Smooth muscle cell (in vitro differentiated cells): ENCODE measurements at regions not wholly inside any gene's neighbourhood (a gene's known extent, or its start where the extent isn't known, plus 50 kb on each side); places are given as distances from the start of the nearest gene placed in this dataset.

ENCODE experiments used
- DNase-seq: peaks from one replicate; lab custom pipeline; 2025; ENCODE audit not compliant: unreplicated experiment; lab: John Stamatoyannopoulos, UW
- H2AFZ ChIP-seq: fragments of 200-600 bp; sonication (generic); 2 replicates; pipeline ENCODE4 v1.6.0; 2016; ENCODE audit warnings: antibody characterized with exemption, low read depth, mild to moderate bottlenecking
- H3F3A ChIP-seq: fragments of 200-600 bp; sonication (generic); 2 replicates; pipeline ENCODE4 v1.6.0; 2017; ENCODE audit warnings: antibody characterized with exemption, low read depth
- H3K27ac ChIP-seq: fragments of 200-600 bp; sonication (generic); 2 replicates; pipeline ENCODE4 v1.5.1; 2016; ENCODE audit warnings: low read depth, mild to moderate bottlenecking
- H3K27me3 ChIP-seq: fragments of 200-600 bp; sonication (generic); 2 replicates; pipeline ENCODE4 v1.6.1; 2016; ENCODE audit warnings: low read depth, mild to moderate bottlenecking
- H3K36me3 ChIP-seq: fragments of 200-600 bp; sonication (generic); 2 replicates; pipeline ENCODE4 v1.5.1; 2016; ENCODE audit warnings: low read depth
- H3K4me1 ChIP-seq: fragments of 200-600 bp; sonication (generic); 2 replicates; pipeline ENCODE4 v1.5.1; 2016; ENCODE audit warnings: low read depth
- H3K4me2 ChIP-seq: fragments of 200-600 bp; sonication (generic); 2 replicates; pipeline ENCODE4 v1.6.0; 2016; ENCODE audit warnings: mild to moderate bottlenecking
- H3K4me3 ChIP-seq: fragments of 200-600 bp; sonication (generic); 2 replicates; pipeline ENCODE4 v1.5.1; 2016; ENCODE audit warnings: mild to moderate bottlenecking
- H3K79me2 ChIP-seq: fragments of 200-600 bp; sonication (generic); 2 replicates; pipeline ENCODE4 v1.6.0; 2016; ENCODE audit warnings: low read depth, mild to moderate bottlenecking
- H3K9ac ChIP-seq: fragments of 200-600 bp; sonication (generic); 2 replicates; pipeline ENCODE4 v1.6.0; 2016; ENCODE audit warnings: low read depth
- H3K9me3 ChIP-seq: fragments of 200-600 bp; sonication (generic); replicated peaks from 2 replicates; pipeline ENCODE4 v1.5.1; 2016; ENCODE audit warnings: low read depth
- H4K20me1 ChIP-seq: fragments of 200-600 bp; sonication (generic); 2 replicates; pipeline ENCODE4 v1.6.0; 2016; ENCODE audit warnings: low read depth
- WGBS: methylation state at CpG from one replicate; pipeline ENCODE4 v1.1.7; 2016; ENCODE audit warnings: low lambda C conversion rate; 5-methylcytosine and 5-hydroxymethylcytosine counted together
- TF ChIP-seq, protein P1 (sequence below): fragments of 200-600 bp; sonication (generic); IDR thresholded peaks from 2 replicates; pipeline ENCODE4 v1.5.1; 2017; ENCODE audit warnings: borderline replicate concordance, mild to moderate bottlenecking, antibody characterized with exemption; ENCODE audit not compliant: insufficient read depth, poor library complexity, severe bottlenecking

DNA sequence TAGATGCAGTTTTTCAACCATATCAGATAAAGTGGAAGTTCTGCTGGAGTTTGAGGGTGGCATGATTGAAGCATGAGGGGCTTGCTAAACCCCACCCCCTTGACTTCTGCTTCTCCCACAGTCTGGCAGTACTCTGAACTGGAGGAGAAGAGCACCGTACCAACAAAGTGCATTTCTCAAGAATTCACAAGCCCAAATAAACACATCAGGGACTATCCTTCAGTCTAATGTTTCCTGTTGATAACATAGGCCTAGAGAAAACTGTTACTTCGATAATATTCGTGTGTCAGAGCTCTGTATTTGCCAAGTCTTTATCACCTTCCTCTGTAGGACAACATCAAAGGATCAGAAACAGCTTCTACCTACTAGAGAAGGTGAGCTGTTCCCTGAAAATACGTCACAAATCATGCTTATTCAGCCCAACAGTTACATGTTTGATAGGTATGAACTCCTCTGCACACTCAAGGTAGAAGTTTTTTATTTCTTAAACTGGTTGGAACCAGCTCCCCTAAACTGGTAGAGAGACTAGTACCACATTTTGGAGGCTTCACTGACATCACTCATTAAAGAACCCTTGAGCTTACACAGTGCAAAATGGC lies 117.8 kb upstream of the PRNP start:
- 85% methylated on average over 4 of the region's 4 CpGs for WGBS
- H3K4me2 ChIP-seq = no peak overlapping the region
- no peak overlapping the region for H2AFZ ChIP-seq
- H3K9me3 ChIP-seq = no peaks in the 10 kb centered on the region
- TF ChIP-seq, protein P1, sequence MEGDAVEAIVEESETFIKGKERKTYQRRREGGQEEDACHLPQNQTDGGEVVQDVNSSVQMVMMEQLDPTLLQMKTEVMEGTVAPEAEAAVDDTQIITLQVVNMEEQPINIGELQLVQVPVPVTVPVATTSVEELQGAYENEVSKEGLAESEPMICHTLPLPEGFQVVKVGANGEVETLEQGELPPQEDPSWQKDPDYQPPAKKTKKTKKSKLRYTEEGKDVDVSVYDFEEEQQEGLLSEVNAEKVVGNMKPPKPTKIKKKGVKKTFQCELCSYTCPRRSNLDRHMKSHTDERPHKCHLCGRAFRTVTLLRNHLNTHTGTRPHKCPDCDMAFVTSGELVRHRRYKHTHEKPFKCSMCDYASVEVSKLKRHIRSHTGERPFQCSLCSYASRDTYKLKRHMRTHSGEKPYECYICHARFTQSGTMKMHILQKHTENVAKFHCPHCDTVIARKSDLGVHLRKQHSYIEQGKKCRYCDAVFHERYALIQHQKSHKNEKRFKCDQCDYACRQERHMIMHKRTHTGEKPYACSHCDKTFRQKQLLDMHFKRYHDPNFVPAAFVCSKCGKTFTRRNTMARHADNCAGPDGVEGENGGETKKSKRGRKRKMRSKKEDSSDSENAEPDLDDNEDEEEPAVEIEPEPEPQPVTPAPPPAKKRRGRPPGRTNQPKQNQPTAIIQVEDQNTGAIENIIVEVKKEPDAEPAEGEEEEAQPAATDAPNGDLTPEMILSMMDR = no peak
- no peaks in the 10 kb centered on the region for H3K79me2 ChIP-seq
- H3F3A ChIP-seq = no peaks in the 10 kb centered on the region
- no peaks in the 10 kb centered on the region for H3K27me3 ChIP-seq
- H3K4me1 ChIP-seq = no peaks in the 10 kb centered on the region
- H3K36me3 ChIP-seq = no peaks in the 10 kb centered on the region
- H3K4me3 ChIP-seq = no peak overlapping the region
- no peak overlapping the region for H3K27ac ChIP-seq
- DNase-seq = no peak
- H4K20me1 ChIP-seq = no peaks in the 10 kb centered on the region
- no peak overlapping the region for H3K9ac ChIP-seq

DNA sequence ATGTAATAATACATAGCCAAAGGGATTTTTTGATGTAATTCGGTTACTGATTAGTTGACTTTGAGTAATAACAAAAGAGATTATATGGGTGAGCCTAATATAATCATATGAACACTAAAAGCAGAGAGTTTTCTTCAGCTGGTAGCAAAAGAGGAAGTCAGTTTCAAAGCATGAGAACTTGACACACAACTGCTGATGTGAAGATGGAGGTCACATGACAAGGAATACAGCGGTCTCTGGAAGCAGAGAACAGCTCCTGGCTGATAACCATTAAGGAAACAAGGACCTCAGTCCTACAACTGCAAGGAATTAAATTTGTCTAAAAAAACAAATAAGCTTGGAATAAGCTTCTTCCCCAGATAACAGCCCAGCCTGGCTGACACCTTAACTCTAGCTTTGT lies 119.1 kb upstream of the PRNP start:
- Histone ChIP-seq H4K20me1 (no peaks in the 10 kb centered on the region), H2AFZ (no peak overlapping the region), H3K4me1 (no peaks in the 10 kb centered on the region), H3K36me3 (no peaks in the 10 kb centered on the region), H3F3A (no peaks in the 10 kb centered on the region), H3K79me2 (no peaks in the 10 kb centered on the region), H3K27ac (no peak overlapping the region), H3K9ac (no peak overlapping the region), H3K4me2 (no peak overlapping the region), H3K9me3 (no peaks in the 10 kb centered on the region), H3K27me3 (no peaks in the 10 kb centered on the region), H3K4me3 (no peak overlapping the region)
- TF ChIP-seq, protein P1 = no peak
- WGBS = 75% methylated on average over 2 of the region's 2 CpGs
- DNase-seq = no peak

DNA sequence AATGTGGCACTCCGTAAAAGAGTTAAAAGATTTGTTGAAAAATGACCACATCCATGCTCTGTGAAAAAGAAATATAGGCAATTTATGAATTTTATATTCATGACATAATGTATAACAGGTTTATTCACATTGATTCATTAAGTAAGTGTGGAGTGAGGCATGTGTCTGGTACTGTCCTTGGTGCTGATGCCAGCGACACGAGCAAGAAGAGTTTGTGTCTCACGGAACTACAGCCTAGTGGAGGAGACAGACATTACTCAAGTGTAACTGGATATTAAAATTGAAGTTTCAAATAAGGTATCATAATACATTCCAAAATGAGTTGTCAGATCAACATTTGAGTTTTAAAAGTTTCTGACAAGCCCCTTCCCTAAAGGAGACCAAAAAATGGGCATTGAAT lies 122.7 kb upstream of the PRNP start:
- no peaks in the 10 kb centered on the region for H3K4me1 ChIP-seq
- H3F3A ChIP-seq = no peaks in the 10 kb centered on the region
- WGBS = 13% methylated on average over 4 of the region's 4 CpGs
- H3K9me3 ChIP-seq = no peaks in the 10 kb centered on the region
- no peak overlapping the region for H3K9ac ChIP-seq
- TF ChIP-seq, protein P1 = no peak
- H3K27me3 ChIP-seq = no peaks in the 10 kb centered on the region
- no peak overlapping the region for H3K27ac ChIP-seq
- H3K4me2 ChIP-seq = no peak overlapping the region
- H4K20me1 ChIP-seq = no peaks in the 10 kb centered on the region
- DNase-seq = no peak
- H3K79me2 ChIP-seq = no peaks in the 10 kb centered on the region
- H2AFZ ChIP-seq = no peak overlapping the region
- H3K4me3 ChIP-seq = no peak overlapping the region
- no peaks in the 10 kb centered on the region for H3K36me3 ChIP-seq

DNA sequence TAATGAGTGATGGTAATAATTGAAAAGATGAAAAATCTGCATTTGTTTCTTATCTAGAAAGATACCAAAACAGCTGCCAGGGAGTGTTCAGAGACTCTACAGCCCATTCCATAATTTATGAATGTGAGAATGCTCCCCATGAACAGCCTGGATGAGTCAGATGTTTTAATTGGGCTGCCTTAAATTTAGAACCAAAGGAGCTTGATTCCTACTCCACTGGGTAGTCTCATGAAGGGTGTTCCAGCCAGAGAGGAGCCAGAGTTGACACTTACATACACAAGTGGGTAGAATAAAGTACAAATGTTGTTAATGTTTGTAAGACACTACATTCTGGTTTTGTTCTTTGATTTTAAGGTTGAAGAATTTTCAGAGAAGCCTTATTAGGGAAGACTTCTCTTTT lies 123.2 kb upstream of the PRNP start:
- Histone ChIP-seq H3K4me3 (no peak overlapping the region), H3K9me3 (no peaks in the 10 kb centered on the region), H4K20me1 (no peaks in the 10 kb centered on the region), H2AFZ (no peak overlapping the region), H3K9ac (no peak overlapping the region), H3K36me3 (no peaks in the 10 kb centered on the region), H3K79me2 (no peaks in the 10 kb centered on the region), H3F3A (no peaks in the 10 kb centered on the region), H3K4me2 (no peak overlapping the region), H3K27me3 (no peaks in the 10 kb centered on the region), H3K27ac (no peak overlapping the region), H3K4me1 (no peaks in the 10 kb centered on the region)
- TF ChIP-seq, protein P1 = no peak
- no peak for DNase-seq
